ENCODE measurements at regions not wholly inside any gene's neighbourhood (a gene's known extent, or its start where the extent isn't known, plus 50 kb on each side); places are given as distances from the start of the nearest gene placed in this dataset.

DNA sequence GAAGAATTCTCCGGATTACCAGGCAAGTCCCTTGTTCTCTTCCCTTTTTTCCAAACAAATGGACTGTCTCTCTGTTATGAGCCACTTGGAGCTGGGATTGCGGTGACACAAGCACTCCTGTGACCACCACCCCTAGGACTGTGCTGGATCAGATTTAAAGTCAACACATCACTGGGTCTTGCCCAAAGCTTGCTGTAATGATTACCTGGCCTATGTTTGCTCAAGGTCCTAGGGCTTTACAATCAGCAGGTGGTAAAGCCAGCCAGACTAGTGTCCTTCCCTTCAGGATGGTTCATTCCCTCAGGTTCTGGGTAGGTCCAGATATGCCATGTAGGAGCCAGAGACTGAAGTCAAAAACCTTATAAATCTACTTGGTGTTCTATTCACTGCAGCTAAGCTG is 144.7 kb downstream of the COX18 start:
- no peak for DNase-seq (ENCODE audit: low read depth in 6 of 9, low spot score in 9 of 9)
- Histone ChIP-seq H3K9me3 (ENCODE audit: control insufficient read depth in 2 of 2, insufficient read depth in 1 of 2, low read length in 1 of 2) (peaks cover 0 to 9% of the 10 kb centered on the region in 2 donors), H3K27me3 (ENCODE audit: control insufficient read depth in 2 of 2, insufficient read depth in 1 of 2, low read length in 1 of 2) (no peaks in the 10 kb centered on the region), H3K4me3 (ENCODE audit: low read length in 2 of 2) (no peak overlapping the region), H3K36me3 (ENCODE audit: control insufficient read depth in 2 of 2, insufficient read depth in 2 of 2, low read length in 1 of 2) (no peaks in the 10 kb centered on the region), H3K4me1 (ENCODE audit: control insufficient read depth in 2 of 2, insufficient read depth in 2 of 2, low read length in 2 of 2) (no peaks in the 10 kb centered on the region), H3K27ac (ENCODE audit: low read depth in 1 of 2, low read length in 1 of 2) (no peak overlapping the region)
- over 99% methylated on average over 2 of the region's 2 CpGs for WGBS

DNA sequence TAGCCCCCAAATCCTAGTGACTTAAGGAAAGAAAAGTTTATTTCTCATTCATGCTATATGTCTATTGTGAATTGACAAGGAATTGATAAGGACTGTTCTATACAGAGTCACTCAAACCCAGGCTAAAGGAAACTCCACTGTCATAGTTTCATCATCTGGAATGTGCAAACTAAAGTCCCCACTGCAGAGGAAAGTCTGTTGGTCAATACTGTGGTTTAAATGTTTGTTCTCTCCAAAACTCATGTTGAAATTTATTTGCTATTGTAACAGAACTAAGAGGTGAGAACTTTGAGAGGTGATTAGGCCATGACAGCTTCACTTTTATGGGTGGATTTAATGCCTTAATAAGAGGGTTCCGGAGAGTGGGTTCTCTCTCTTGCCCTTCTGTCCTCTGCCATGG is 149.6 kb downstream of the COX18 start:
- no peaks in the 10 kb centered on the region for H3K27me3 ChIP-seq (ENCODE audit: control insufficient read depth in 2 of 2, insufficient read depth in 1 of 2, low read length in 1 of 2)
- no peaks in the 10 kb centered on the region for H3K4me1 ChIP-seq (ENCODE audit: control insufficient read depth in 2 of 2, insufficient read depth in 2 of 2, low read length in 2 of 2)
- no peak overlapping the region for H3K4me3 ChIP-seq (ENCODE audit: low read length in 2 of 2)
- H3K27ac ChIP-seq (ENCODE audit: low read depth in 1 of 2, low read length in 1 of 2), result no peak overlapping the region
- H3K36me3 ChIP-seq (ENCODE audit: control insufficient read depth in 2 of 2, insufficient read depth in 2 of 2, low read length in 1 of 2), result no peaks in the 10 kb centered on the region
- DNase-seq (ENCODE audit: low read depth in 6 of 9, low spot score in 9 of 9), result no peak
- H3K9me3 ChIP-seq (ENCODE audit: control insufficient read depth in 2 of 2, insufficient read depth in 1 of 2, low read length in 1 of 2), result no peaks in the 10 kb centered on the region
- WGBS, result 100% methylated on average over 1 of the region's 1 CpG

DNA sequence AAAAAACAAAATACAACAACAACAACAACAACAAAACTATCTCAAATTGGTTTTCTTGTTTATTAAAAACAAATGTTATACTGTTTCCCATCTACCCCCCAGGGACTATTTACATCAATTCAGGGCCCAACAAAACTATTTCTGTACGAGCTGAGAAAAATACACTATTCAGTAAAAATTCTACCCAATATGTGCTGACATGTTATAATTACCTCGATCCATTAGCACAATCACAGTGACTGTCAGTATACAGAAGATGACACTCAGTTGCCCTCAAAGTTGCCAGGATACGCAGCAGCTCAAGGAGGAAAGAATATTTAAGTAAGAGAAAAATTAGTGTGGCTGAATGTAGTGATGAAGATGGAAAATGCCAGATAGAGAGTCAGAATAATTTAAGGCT is 150.1 kb downstream of the COX18 start:
- Histone ChIP-seq H3K4me1 (ENCODE audit: control insufficient read depth in 2 of 2, insufficient read depth in 2 of 2, low read length in 2 of 2) (no peaks in the 10 kb centered on the region), H3K4me3 (ENCODE audit: low read length in 2 of 2) (no peak overlapping the region), H3K27ac (ENCODE audit: low read depth in 1 of 2, low read length in 1 of 2) (no peak overlapping the region), H3K9me3 (ENCODE audit: control insufficient read depth in 2 of 2, insufficient read depth in 1 of 2, low read length in 1 of 2) (no peaks in the 10 kb centered on the region), H3K27me3 (ENCODE audit: control insufficient read depth in 2 of 2, insufficient read depth in 1 of 2, low read length in 1 of 2) (no peaks in the 10 kb centered on the region), H3K36me3 (ENCODE audit: control insufficient read depth in 2 of 2, insufficient read depth in 2 of 2, low read length in 1 of 2) (no peaks in the 10 kb centered on the region)
- no peak for DNase-seq (ENCODE audit: low read depth in 6 of 9, low spot score in 9 of 9)
- 90% methylated on average over 3 of the region's 3 CpGs for WGBS

DNA sequence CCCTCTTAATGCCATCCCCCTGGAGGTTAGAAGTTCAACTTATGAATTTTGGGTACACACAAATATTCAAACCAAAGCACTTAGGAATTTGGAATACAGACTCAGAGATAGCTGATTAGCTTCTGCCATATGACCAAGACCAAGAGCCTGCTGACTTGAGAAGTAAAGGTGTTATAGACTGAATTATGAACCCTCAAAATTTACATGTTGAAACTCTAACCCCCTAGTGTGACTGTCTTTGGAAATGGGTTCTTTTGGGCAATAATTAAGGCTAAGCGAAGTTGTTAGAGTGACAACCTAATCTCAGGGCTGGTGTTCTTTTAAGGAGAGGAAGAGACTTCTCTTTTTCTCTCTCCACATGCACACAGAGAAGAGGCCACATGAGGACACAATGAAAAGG is 151.2 kb downstream of the COX18 start:
- Histone ChIP-seq H3K27ac (ENCODE audit: low read depth in 1 of 2, low read length in 1 of 2) (no peak overlapping the region), H3K9me3 (ENCODE audit: control insufficient read depth in 2 of 2, insufficient read depth in 1 of 2, low read length in 1 of 2) (no peaks in the 10 kb centered on the region), H3K27me3 (ENCODE audit: control insufficient read depth in 2 of 2, insufficient read depth in 1 of 2, low read length in 1 of 2) (no peaks in the 10 kb centered on the region), H3K4me1 (ENCODE audit: control insufficient read depth in 2 of 2, insufficient read depth in 2 of 2, low read length in 2 of 2) (no peaks in the 10 kb centered on the region), H3K4me3 (ENCODE audit: low read length in 2 of 2) (no peak overlapping the region), H3K36me3 (ENCODE audit: control insufficient read depth in 2 of 2, insufficient read depth in 2 of 2, low read length in 1 of 2) (no peaks in the 10 kb centered on the region)
- 93% methylated on average over 1 of the region's 1 CpG for WGBS
- DNase-seq (ENCODE audit: low read depth in 6 of 9, low spot score in 9 of 9), result no peak

DNA sequence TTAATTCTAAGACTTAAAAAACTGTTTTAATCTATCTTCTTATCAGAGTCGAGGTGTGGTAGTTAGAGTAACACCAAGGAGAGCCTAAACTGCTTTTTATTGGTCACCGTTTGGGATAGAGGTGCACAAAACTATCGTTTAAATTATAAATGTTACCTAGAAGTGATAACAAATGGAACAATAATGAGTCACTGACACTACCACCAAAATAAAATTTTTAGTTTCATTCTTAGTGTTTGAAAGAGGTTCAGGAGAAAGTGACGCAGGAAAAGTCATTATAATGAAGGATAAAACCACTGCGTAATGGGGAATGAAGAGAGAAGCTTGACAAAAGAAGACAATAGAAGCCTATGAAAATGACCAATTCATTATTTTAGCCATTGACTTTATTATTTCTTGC is 158.2 kb downstream of the COX18 start:
- DNase-seq (ENCODE audit: low read depth in 6 of 9, low spot score in 9 of 9), result no peak
- no peaks in the 10 kb centered on the region for H3K36me3 ChIP-seq (ENCODE audit: control insufficient read depth in 2 of 2, insufficient read depth in 2 of 2, low read length in 1 of 2)
- no peaks in the 10 kb centered on the region for H3K9me3 ChIP-seq (ENCODE audit: control insufficient read depth in 2 of 2, insufficient read depth in 1 of 2, low read length in 1 of 2)
- no peaks in the 10 kb centered on the region for H3K4me1 ChIP-seq (ENCODE audit: control insufficient read depth in 2 of 2, insufficient read depth in 2 of 2, low read length in 2 of 2)
- H3K27me3 ChIP-seq (ENCODE audit: control insufficient read depth in 2 of 2, insufficient read depth in 1 of 2, low read length in 1 of 2), result no peaks in the 10 kb centered on the region
- H3K4me3 ChIP-seq (ENCODE audit: low read length in 2 of 2), result no peak overlapping the region
- H3K27ac ChIP-seq (ENCODE audit: low read depth in 1 of 2, low read length in 1 of 2), result no peak overlapping the region
- WGBS, result 38% methylated on average over 5 of the region's 5 CpGs

DNA sequence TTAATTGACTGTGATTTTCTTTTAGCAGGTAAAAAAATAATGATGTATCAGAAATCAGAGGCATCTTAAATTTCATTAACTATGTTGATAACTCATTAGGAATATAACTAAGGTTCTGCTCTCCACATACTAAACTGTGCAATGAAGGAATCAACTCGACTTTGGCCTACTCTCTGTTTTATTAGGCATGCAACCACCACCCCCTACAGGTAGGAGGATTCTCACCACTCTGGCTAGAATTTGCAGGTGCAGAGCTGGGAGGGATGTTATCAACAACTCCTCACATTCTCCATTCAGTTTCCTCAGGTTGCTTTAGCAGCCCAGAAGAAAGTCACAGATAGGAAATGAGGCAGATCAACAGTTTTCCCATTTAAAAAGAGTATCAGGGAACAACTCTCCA is 160.1 kb downstream of the COX18 start:
- H3K36me3 ChIP-seq (ENCODE audit: control insufficient read depth in 2 of 2, insufficient read depth in 2 of 2, low read length in 1 of 2), result no peaks in the 10 kb centered on the region
- no peak for DNase-seq (ENCODE audit: low read depth in 6 of 9, low spot score in 9 of 9)
- 25% methylated on average over 1 of the region's 1 CpG for WGBS

DNA sequence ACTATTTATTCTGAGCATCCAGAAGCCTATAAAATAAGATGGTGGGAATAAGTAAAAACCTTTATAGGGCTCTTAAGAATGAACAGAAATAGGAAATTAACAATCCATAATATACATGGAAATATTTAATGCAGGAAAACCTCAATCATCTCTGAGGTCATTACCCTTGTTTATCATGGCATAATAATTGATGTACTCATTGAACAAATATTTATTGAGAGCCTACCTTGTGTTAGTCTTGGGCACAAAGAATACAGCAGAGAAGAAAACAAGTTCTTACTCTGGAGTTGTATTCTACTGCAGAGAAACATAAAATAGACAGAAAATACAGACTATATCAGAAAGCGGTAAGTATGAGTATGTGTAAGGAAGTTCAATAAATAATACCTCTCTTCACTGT is 167.2 kb downstream of the COX18 start:
- no peak overlapping the region for H3K4me3 ChIP-seq (ENCODE audit: low read length in 2 of 2)
- H3K36me3 ChIP-seq (ENCODE audit: control insufficient read depth in 2 of 2, insufficient read depth in 2 of 2, low read length in 1 of 2), result no peaks in the 10 kb centered on the region
- H3K27me3 ChIP-seq (ENCODE audit: control insufficient read depth in 2 of 2, insufficient read depth in 1 of 2, low read length in 1 of 2), result no peaks in the 10 kb centered on the region
- H3K9me3 ChIP-seq (ENCODE audit: control insufficient read depth in 2 of 2, insufficient read depth in 1 of 2, low read length in 1 of 2), result no peaks in the 10 kb centered on the region
- no peak overlapping the region for H3K27ac ChIP-seq (ENCODE audit: low read depth in 1 of 2, low read length in 1 of 2)
- DNase-seq (ENCODE audit: low read depth in 6 of 9, low spot score in 9 of 9), result no peak
- 96% methylated on average over 1 of the region's 1 CpG for WGBS
- H3K4me1 ChIP-seq (ENCODE audit: control insufficient read depth in 2 of 2, insufficient read depth in 2 of 2, low read length in 2 of 2), result no peaks in the 10 kb centered on the region

More for the DNA sequence above, 160.1 kb downstream of the COX18 start:
- Histone ChIP-seq H3K27ac (ENCODE audit: low read depth in 1 of 2, low read length in 1 of 2) (no peak overlapping the region), H3K4me3 (ENCODE audit: low read length in 2 of 2) (no peak overlapping the region), H3K9me3 (ENCODE audit: control insufficient read depth in 2 of 2, insufficient read depth in 1 of 2, low read length in 1 of 2) (no peaks in the 10 kb centered on the region), H3K27me3 (ENCODE audit: control insufficient read depth in 2 of 2, insufficient read depth in 1 of 2, low read length in 1 of 2) (no peaks in the 10 kb centered on the region), H3K4me1 (ENCODE audit: control insufficient read depth in 2 of 2, insufficient read depth in 2 of 2, low read length in 2 of 2) (no peaks in the 10 kb centered on the region)

DNA sequence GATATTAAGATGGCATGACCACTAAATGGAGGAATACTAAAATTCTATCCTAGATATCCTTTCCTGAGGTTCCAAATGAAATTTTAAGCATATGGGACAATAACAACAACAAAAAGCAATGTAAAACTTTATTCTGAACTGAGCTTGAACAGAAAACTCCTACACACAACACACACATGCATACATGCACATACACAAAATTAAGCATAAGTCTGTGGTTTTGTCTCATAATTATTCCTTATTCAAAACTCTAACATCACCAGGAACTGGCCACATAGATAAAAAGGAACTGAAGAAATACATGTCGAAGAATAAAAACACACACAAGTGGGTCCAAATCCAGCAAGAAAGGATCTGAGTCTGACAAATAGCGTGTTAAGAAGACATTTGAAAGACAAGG is 168.0 kb downstream of the COX18 start:
- no peaks in the 10 kb centered on the region for H3K36me3 ChIP-seq (ENCODE audit: control insufficient read depth in 2 of 2, insufficient read depth in 2 of 2, low read length in 1 of 2)
- H3K27ac ChIP-seq (ENCODE audit: low read depth in 1 of 2, low read length in 1 of 2), result no peak overlapping the region
- no peaks in the 10 kb centered on the region for H3K4me1 ChIP-seq (ENCODE audit: control insufficient read depth in 2 of 2, insufficient read depth in 2 of 2, low read length in 2 of 2)
- no peaks in the 10 kb centered on the region for H3K27me3 ChIP-seq (ENCODE audit: control insufficient read depth in 2 of 2, insufficient read depth in 1 of 2, low read length in 1 of 2)
- WGBS, result 72% methylated on average over 2 of the region's 2 CpGs
- no peak overlapping the region for H3K4me3 ChIP-seq (ENCODE audit: low read length in 2 of 2)
- no peaks in the 10 kb centered on the region for H3K9me3 ChIP-seq (ENCODE audit: control insufficient read depth in 2 of 2, insufficient read depth in 1 of 2, low read length in 1 of 2)
- no peak for DNase-seq (ENCODE audit: low read depth in 6 of 9, low spot score in 9 of 9)

DNA sequence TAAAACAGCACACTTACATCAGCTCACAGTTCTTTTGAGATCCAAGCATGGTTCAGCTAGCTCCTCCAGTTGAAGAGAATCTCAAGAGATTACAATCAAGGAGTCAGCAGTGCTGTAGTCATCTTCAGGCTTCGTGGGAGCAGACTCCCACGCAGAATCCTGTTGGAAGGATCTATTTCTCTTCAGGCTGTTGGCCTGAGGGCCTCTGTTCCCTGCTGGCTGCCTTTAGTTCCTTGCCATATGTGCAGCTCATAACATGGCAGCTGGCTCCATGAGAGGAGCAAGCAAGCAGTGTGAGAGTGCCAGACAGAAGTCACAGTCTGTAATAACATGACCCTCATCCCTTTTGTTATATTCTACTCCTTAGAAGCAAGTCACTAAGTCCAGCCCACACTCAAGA is 168.6 kb downstream of the COX18 start:
- H3K4me3 ChIP-seq (ENCODE audit: low read length in 2 of 2), result no peak overlapping the region

DNA sequence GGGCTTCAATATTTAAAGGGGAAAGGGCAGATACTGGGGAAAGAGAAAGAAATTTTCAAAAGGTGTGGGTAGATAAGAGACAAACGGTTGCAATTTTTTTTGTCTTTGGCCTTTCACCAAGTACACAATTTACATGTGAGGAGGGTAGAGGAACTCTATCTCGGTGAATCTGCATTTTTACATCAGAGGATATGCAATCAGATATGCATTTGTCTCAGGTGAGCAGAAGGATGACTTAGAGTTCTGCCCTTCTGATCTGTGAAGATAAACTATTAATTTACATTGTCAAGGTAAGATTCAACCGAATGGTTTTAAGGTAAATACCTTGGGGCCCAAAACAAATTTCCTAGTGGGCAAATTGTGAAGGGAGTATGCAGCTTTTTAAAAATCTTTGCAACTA is 169.9 kb downstream of the COX18 start:
- Histone ChIP-seq H3K36me3 (ENCODE audit: control insufficient read depth in 2 of 2, insufficient read depth in 2 of 2, low read length in 1 of 2) (no peaks in the 10 kb centered on the region), H3K27ac (ENCODE audit: low read depth in 1 of 2, low read length in 1 of 2) (no peak overlapping the region), H3K9me3 (ENCODE audit: control insufficient read depth in 2 of 2, insufficient read depth in 1 of 2, low read length in 1 of 2) (no peaks in the 10 kb centered on the region), H3K4me1 (ENCODE audit: control insufficient read depth in 2 of 2, insufficient read depth in 2 of 2, low read length in 2 of 2) (no peaks in the 10 kb centered on the region), H3K4me3 (ENCODE audit: low read length in 2 of 2) (no peak overlapping the region), H3K27me3 (ENCODE audit: control insufficient read depth in 2 of 2, insufficient read depth in 1 of 2, low read length in 1 of 2) (no peaks in the 10 kb centered on the region)
- no peak for DNase-seq (ENCODE audit: low read depth in 6 of 9, low spot score in 9 of 9)
- whole genome bisulfite sequencing, result 86% methylated on average over 3 of the region's 3 CpGs

More for the DNA sequence above, 168.6 kb downstream of the COX18 start:
- Histone ChIP-seq H3K9me3 (ENCODE audit: control insufficient read depth in 2 of 2, insufficient read depth in 1 of 2, low read length in 1 of 2) (no peaks in the 10 kb centered on the region), H3K27me3 (ENCODE audit: control insufficient read depth in 2 of 2, insufficient read depth in 1 of 2, low read length in 1 of 2) (no peaks in the 10 kb centered on the region), H3K4me1 (ENCODE audit: control insufficient read depth in 2 of 2, insufficient read depth in 2 of 2, low read length in 2 of 2) (no peaks in the 10 kb centered on the region), H3K27ac (ENCODE audit: low read depth in 1 of 2, low read length in 1 of 2) (no peak overlapping the region), H3K36me3 (ENCODE audit: control insufficient read depth in 2 of 2, insufficient read depth in 2 of 2, low read length in 1 of 2) (no peaks in the 10 kb centered on the region)
- WGBS, result 81% methylated on average over 2 of the region's 2 CpGs
- no peak for DNase-seq (ENCODE audit: low read depth in 6 of 9, low spot score in 9 of 9)
